Esophagus squamous epithelium (tissue), 5 donors: ENCODE measurements at regions not wholly inside any gene's neighbourhood (a gene's known extent, or its start where the extent isn't known, plus 50 kb on each side); places are given as distances from the start of the nearest gene placed in this dataset.

Source experiments
- DNase-seq: peaks from one replicate; lab custom pipeline; 2025; lab: John Stamatoyannopoulos, UW
- H3K27ac ChIP-seq, 4 donors: fragments of 200-600 bp; sonication (generic); one replicate each; pipeline ENCODE4 v1.5.1; 2016 to 2019; ENCODE audit warnings: mild to moderate bottlenecking in 1 of 4
- H3K27me3 ChIP-seq, 4 donors: fragments of 200-600 bp; sonication (generic); 1 replicate in 3 of 4; 2 replicates in 1 of 4; pipeline versions ENCODE4 v1.5.1 to v1.6.0; 2017 to 2021; ENCODE audit warnings: antibody characterized with exemption in 1 of 4
- H3K36me3 ChIP-seq, 3 donors: fragments of 200-600 bp; sonication (generic); one replicate each; pipeline ENCODE4 v1.5.1; 2016 to 2019
- H3K4me1 ChIP-seq, 3 donors: fragments of 200-600 bp; sonication (generic); one replicate each; pipeline ENCODE4 v1.5.1; 2017 to 2019
- H3K4me3 ChIP-seq, 4 donors: fragments of 200-600 bp; sonication (generic); 1 replicate in 3 of 4; 2 replicates in 1 of 4; pipeline ENCODE4 v1.5.1; 2016 to 2019; ENCODE audit warnings: mild to moderate bottlenecking in 2 of 4, moderate library complexity in 1 of 4
- H3K9me3 ChIP-seq, 3 donors: fragments of 200-600 bp; sonication (generic); one replicate each; pipeline ENCODE4 v1.5.1; 2016 to 2019
- POLR2A ChIP-seq, 4 donors: fragments of 450-650 bp; IDR thresholded peaks; one replicate each; pipeline ENCODE4 v1.6.1; 2017; ENCODE audit warnings: antibody characterized with exemption in 4 of 4, mild to moderate bottlenecking in 4 of 4, moderate library complexity in 3 of 4
- WGBS, 2 donors: methylation state at CpG; one replicate each; pipeline ENCODE4 v1.1.5; 2018; 5-methylcytosine and 5-hydroxymethylcytosine counted together
- intact Hi-C: fragments of 100-400 bp; cut with DNase I; formaldehyde crosslinking; loops from one replicate; pipeline ENCODE4 v1.15.0; 2022
- TF ChIP-seq, protein P1 (sequence below), 6 experiments: fragments of 450-650 bp in 4 of 6; fragments of 200-600 bp in 2 of 6; sonication (generic) in 2 of 6; IDR thresholded peaks; one replicate each; pipeline ENCODE4 v1.5.1; 2016 to 2019; ENCODE audit warnings: antibody characterized with exemption in 6 of 6, mild to moderate bottlenecking in 4 of 6, moderate library complexity in 4 of 6
- donor health status: DM: yes; HTN: yes; CAD: no.

DNA sequence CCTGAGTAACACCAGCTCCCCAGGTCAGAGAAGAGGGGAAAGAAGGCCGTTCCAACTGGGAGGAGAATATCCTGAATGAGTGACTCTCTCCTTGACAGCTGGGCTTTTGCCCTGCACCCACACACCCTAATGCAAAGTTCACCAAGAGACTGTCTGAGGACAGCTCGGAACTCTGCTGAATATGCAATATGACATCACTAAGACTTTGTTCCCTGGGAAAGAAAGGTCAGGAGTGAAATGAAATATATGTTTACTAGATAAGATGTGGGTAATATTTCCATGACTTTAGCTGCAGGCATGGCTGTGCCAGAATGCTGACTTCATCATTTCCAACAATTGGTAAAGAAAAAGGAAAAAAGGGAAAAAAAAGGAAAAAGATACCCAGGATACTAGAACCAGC lies 488.2 kb upstream of the RAB6C start:
- 68 to 87% methylated on average over 2 of the region's 2 CpGs for WGBS, 2 donors
- H3K27me3 ChIP-seq, result peaks cover 0 to 8% (median 0%) of the 10 kb centered on the region in 4 donors
- TF ChIP-seq, protein P1, sequence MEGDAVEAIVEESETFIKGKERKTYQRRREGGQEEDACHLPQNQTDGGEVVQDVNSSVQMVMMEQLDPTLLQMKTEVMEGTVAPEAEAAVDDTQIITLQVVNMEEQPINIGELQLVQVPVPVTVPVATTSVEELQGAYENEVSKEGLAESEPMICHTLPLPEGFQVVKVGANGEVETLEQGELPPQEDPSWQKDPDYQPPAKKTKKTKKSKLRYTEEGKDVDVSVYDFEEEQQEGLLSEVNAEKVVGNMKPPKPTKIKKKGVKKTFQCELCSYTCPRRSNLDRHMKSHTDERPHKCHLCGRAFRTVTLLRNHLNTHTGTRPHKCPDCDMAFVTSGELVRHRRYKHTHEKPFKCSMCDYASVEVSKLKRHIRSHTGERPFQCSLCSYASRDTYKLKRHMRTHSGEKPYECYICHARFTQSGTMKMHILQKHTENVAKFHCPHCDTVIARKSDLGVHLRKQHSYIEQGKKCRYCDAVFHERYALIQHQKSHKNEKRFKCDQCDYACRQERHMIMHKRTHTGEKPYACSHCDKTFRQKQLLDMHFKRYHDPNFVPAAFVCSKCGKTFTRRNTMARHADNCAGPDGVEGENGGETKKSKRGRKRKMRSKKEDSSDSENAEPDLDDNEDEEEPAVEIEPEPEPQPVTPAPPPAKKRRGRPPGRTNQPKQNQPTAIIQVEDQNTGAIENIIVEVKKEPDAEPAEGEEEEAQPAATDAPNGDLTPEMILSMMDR (IDR thresholded peaks at IDR 0.05), result no peak
- H3K36me3 ChIP-seq, result no peaks in the 10 kb centered on the region
- intact Hi-C loops, result no loop called here
- DNase-seq, result no peak
- H3K27ac ChIP-seq, result no peak overlapping the region
- H3K4me3 ChIP-seq, result no peak overlapping the region
- H3K9me3 ChIP-seq, result no peaks in the 10 kb centered on the region
- H3K4me1 ChIP-seq, result no peaks in the 10 kb centered on the region

DNA sequence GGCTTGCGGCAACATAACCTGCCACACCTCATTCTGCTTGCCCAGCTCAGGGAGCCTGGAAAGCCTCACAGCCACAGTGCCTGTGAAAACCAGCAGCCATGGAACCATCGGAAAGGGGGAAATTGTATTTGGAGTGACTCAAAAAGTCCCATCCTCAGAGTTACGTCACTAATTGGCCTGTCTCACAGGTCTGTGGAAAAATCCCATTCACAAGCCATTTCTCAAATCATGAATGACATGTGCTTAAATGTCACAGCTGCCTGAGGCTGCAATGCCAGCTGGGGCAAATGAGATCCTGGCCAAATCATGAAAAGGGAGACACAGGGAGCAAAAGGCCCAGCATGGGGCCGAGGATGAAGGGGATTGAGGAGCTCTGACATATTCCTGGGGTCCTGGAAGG lies 486.9 kb upstream of the RAB6C start:
- Histone ChIP-seq H3K36me3 (no peaks in the 10 kb centered on the region), H3K9me3 (no peaks in the 10 kb centered on the region), H3K4me3 (no peak overlapping the region), H3K27ac (no peak overlapping the region), H3K4me1 (no peaks in the 10 kb centered on the region), H3K27me3 (peaks cover 0 to 8% (median 0%) of the 10 kb centered on the region in 4 donors)
- 38 to 64% methylated on average over 3 to 4 of the region's 4 CpGs for WGBS, 2 donors
- DNase-seq, result no peak
- TF ChIP-seq, protein P1 (IDR thresholded peaks at IDR 0.05), result no peak
- TF ChIP-seq POLR2A (IDR thresholded peaks at IDR 0.05), result no peak
- intact Hi-C loops, result no loop called here

DNA sequence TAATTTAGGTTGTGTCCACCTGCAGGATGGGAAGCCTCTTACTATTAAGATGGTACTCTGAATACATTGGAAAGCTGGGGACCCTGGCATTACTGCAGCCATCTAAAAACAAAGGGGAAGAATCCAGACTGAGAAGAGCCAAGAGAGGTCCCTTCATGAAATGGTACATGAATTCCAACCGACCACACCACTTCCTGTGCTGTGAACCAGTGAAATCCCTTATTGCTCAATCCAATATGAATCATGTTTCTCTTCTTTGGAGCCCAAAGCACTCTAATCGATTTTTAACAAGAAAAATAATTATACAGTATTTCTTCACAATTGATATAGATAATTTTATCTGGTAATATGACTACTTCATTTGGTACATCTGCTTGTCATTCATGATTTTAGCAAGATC lies 479.7 kb upstream of the RAB6C start:
- intact Hi-C loops, result no loop called here
- no peaks in the 10 kb centered on the region for H3K27me3 ChIP-seq
- no peaks in the 10 kb centered on the region for H3K9me3 ChIP-seq
- no peaks in the 10 kb centered on the region for H3K4me1 ChIP-seq
- WGBS, 2 donors, result 14 to 30% methylated on average over 2 of the region's 2 CpGs
- no peak overlapping the region for H3K27ac ChIP-seq
- DNase-seq, result no peak
- H3K36me3 ChIP-seq, result no peaks in the 10 kb centered on the region
- H3K4me3 ChIP-seq, result no peak overlapping the region
- no peak for TF ChIP-seq POLR2A (IDR thresholded peaks at IDR 0.05)
- TF ChIP-seq, protein P1 (IDR thresholded peaks at IDR 0.05), result no peak

DNA sequence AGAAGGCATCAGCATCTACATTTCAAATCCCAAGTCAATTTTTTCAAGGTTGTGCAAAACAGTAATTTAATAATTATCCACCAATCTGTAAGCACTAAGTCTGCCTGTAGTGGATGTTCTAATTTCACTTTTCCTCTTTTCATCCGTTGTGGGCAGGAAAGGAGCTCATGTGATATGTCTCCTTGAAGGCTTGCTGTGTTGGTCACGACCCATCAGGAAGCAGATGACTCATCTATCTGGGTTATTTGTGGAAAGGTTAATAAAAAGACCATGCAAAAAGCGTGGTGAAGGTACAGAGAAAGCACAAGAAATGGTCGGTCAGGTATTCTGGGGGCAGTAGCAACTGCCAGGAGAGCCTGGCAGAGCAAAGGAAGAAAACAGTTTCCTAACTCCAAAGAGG lies 476.7 kb upstream of the RAB6C start:
- TF ChIP-seq, protein P1 (IDR thresholded peaks at IDR 0.05), result no peak
- no peak for TF ChIP-seq POLR2A (IDR thresholded peaks at IDR 0.05)
- Histone ChIP-seq H3K4me1 (no peaks in the 10 kb centered on the region), H3K36me3 (no peaks in the 10 kb centered on the region), H3K27me3 (no peaks in the 10 kb centered on the region), H3K27ac (no peak overlapping the region), H3K4me3 (no peak overlapping the region), H3K9me3 (no peaks in the 10 kb centered on the region)
- intact Hi-C loops, result no loop called here
- no peak for DNase-seq
- WGBS, 2 donors, result 25 to 27% methylated on average over 4 of the region's 4 CpGs

DNA sequence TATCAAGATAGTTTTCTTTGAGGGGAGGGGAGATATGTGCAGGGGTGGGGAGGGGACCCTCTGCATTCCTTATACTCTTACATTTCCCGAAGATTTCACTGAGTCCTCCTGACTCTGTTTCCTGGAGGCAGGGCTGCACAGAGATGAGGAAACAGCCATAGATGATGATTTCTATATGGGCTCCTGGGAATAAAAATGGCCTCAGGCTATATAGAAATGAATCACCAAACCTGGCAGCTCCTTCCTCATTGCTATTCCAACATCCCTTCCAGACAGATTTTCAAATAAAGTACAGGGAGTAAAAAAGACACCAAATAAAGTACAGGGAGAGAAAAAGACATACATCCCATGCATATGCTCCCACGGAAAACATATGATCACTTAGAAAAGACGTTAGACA lies 474.8 kb upstream of the RAB6C start:
- intact Hi-C loops, result no loop called here
- TF ChIP-seq, protein P1 (IDR thresholded peaks at IDR 0.05), result no peak
- no peak for TF ChIP-seq POLR2A (IDR thresholded peaks at IDR 0.05)
- H3K9me3 ChIP-seq, result no peaks in the 10 kb centered on the region
- no peak for DNase-seq
- H3K4me1 ChIP-seq, result no peaks in the 10 kb centered on the region
- WGBS, 2 donors, result 15 to 47% methylated on average over 3 of the region's 3 CpGs
- no peak overlapping the region for H3K4me3 ChIP-seq
- H3K27me3 ChIP-seq, result no peaks in the 10 kb centered on the region
- no peak overlapping the region for H3K27ac ChIP-seq
- no peaks in the 10 kb centered on the region for H3K36me3 ChIP-seq
